Prostate gland (tissue), 2 donors: ENCODE measurements at regions not wholly inside any gene's neighbourhood (a gene's known extent, or its start where the extent isn't known, plus 50 kb on each side); places are given as distances from the start of the nearest gene placed in this dataset.

ENCODE experiments used
- CTCF ChIP-seq, 4 experiments: fragments of 200-600 bp in 2 of 4; fragments of 450-650 bp in 2 of 4; sonication (generic) in 2 of 4; IDR thresholded peaks; 1 replicate in 3 of 4; 2 replicates in 1 of 4; pipeline ENCODE4 v1.5.1; 2016 to 2019; ENCODE audit warnings: antibody characterized with exemption in 4 of 4, mild to moderate bottlenecking in 2 of 4, moderate library complexity in 2 of 4
- POLR2A ChIP-seq: fragments of 450-650 bp; IDR thresholded peaks from one replicate; pipeline ENCODE4 v1.6.1; 2016; ENCODE audit warnings: antibody characterized with exemption, mild to moderate bottlenecking
- POLR2AphosphoS5 ChIP-seq: sonication (generic); formaldehyde crosslinking; IDR thresholded peaks from one replicate; pipeline ENCODE4 v1.6.1; 2017; ENCODE audit warnings: antibody characterized with exemption

DNA sequence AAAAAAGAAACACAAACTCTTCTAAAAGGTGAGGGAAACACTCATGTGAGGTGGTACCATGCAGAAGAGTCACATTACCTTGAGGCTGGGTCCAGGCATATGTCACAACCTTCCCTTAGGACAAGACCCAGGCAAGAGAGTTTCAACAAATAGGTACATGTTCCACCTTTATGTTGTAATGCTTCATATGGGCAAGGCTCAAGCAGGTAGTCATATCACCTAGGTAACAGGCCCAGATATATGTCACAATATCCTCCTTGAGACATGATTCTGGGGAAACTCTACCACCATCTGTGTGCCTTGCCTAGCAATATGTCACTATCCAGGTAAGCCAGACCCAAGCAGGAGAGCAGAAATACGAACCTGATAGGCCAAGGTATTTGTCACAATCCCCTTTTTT lies 892.2 kb upstream of the AMELY start:
- TF ChIP-seq POLR2A, result no peak
- no peak for TF ChIP-seq CTCF (IDR thresholded peaks at IDR 0.05)
- TF ChIP-seq POLR2AphosphoS5, result no peak
